SK-N-SH (cell line): ENCODE measurements at regions not wholly inside any gene's neighbourhood (a gene's known extent, or its start where the extent isn't known, plus 50 kb on each side); places are given as distances from the start of the nearest gene placed in this dataset.

Experiments used
- CTCF ChIA-PET: fragments of 300-600, 350-600 bp; formaldehyde crosslinking; extraction: SDS; loops from one replicate; lab custom pipeline; 2021; lab: Yijun Ruan, JAX
- POLR2A ChIA-PET: fragments of 350-600 bp; sonication (Branson Sonifier 250); formaldehyde crosslinking; extraction: SDS; loops from one replicate; lab custom pipeline; 2020; ENCODE audit warnings: antibody characterized with exemption, inconsistent platforms; lab: Yijun Ruan, JAX
- DNase-seq: peaks from one replicate; pipeline ENCODE4 v3.0.0; 2012
- H2AFZ ChIP-seq: fragments of 200-600 bp; sonication (generic); 2 replicates; pipeline ENCODE4 v1.8.1; 2016; ENCODE audit warnings: antibody characterized with exemption, mild to moderate bottlenecking, low read depth
- H3F3A ChIP-seq: fragments of 200-600 bp; sonication (generic); replicated peaks from 2 replicates; pipeline ENCODE3; 2016; ENCODE audit warnings: antibody characterized with exemption, mild to moderate bottlenecking; ENCODE audit not compliant: insufficient read depth
- H3K27ac ChIP-seq, 2 experiments: fragments of 200-500 bp in 1 of 2; fragments of 200-600 bp in 1 of 2; sonication (Bioruptor generic) in 1 of 2; sonication (generic), shearing (Covaris generic) in 1 of 2; 2 replicates each; pipeline versions ENCODE4 v1.5.1 to v1.6.1; 2014 to 2016; ENCODE audit warnings: low read depth in 2 of 2, inconsistent platforms in 1 of 2, low read length in 1 of 2, mild to moderate bottlenecking in 1 of 2, mixed read lengths in 1 of 2
- H3K27me3 ChIP-seq: fragments of 200-600 bp; sonication (generic), shearing (Covaris generic); 2 replicates; pipeline ENCODE4 v1.6.1; 2016; ENCODE audit warnings: mixed run types; ENCODE audit not compliant: insufficient read depth
- H3K36me3 ChIP-seq, 2 experiments: fragments of 200-500 bp in 1 of 2; fragments of 200-600 bp in 1 of 2; sonication (Bioruptor generic) in 1 of 2; sonication (generic) in 1 of 2; replicated peaks in 1 of 2; 2 replicates each; pipeline versions ENCODE3 to v1.5.1; 2014 to 2016; ENCODE audit warnings: low read length in 1 of 2, mild to moderate bottlenecking in 1 of 2; ENCODE audit not compliant: insufficient read depth in 2 of 2, control insufficient read depth in 1 of 2
- H3K4me1 ChIP-seq, 2 experiments: fragments of 200-500 bp in 1 of 2; fragments of 200-600 bp in 1 of 2; sonication (Bioruptor generic) in 1 of 2; sonication (generic), shearing (Covaris generic) in 1 of 2; 2 replicates each; pipeline versions ENCODE4 v1.5.1 to v1.6.1; 2014 to 2016; ENCODE audit warnings: low read depth in 1 of 2, low read length in 1 of 2, mixed run types in 1 of 2; ENCODE audit not compliant: insufficient read depth in 2 of 2, control insufficient read depth in 1 of 2
- H3K4me2 ChIP-seq: fragments of 200-600 bp; sonication (generic), shearing (Covaris generic); 2 replicates; pipeline ENCODE4 v1.6.1; 2017; ENCODE audit warnings: mixed run types
- H3K4me3 ChIP-seq, 2 experiments: fragments of 200-500 bp in 1 of 2; fragments of 200-600 bp in 1 of 2; sonication (Bioruptor generic) in 1 of 2; sonication (generic), shearing (Covaris generic) in 1 of 2; 2 replicates each; pipeline versions ENCODE4 v1.5.1 to v1.8.1; 2014 to 2016; ENCODE audit warnings: low read depth in 2 of 2, inconsistent platforms in 1 of 2, low read length in 1 of 2, mild to moderate bottlenecking in 1 of 2, mixed read lengths in 1 of 2, moderate library complexity in 1 of 2
- H3K79me2 ChIP-seq: fragments of 200-600 bp; sonication (generic); 2 replicates; pipeline ENCODE4 v1.8.1; 2017; ENCODE audit warnings: mild to moderate bottlenecking; ENCODE audit not compliant: insufficient read depth
- H3K9ac ChIP-seq: fragments of 200-600 bp; sonication (generic); 2 replicates; pipeline ENCODE4 v1.6.1; 2017; ENCODE audit warnings: mixed run types
- H3K9me2 ChIP-seq: fragments of 200-600 bp; sonication (generic); 2 replicates; pipeline ENCODE4 v1.6.1; 2017; ENCODE audit warnings: mixed run types
- H3K9me3 ChIP-seq: fragments of 200-600 bp; sonication (generic); 2 replicates; pipeline ENCODE4 v1.6.1; 2017; ENCODE audit warnings: mixed run types, mild to moderate bottlenecking, moderate library complexity
- H4K20me1 ChIP-seq: fragments of 200-600 bp; sonication (generic); 2 replicates; pipeline ENCODE4 v1.6.1; 2017; ENCODE audit warnings: mild to moderate bottlenecking, mixed run types; ENCODE audit not compliant: insufficient read depth
- CHD2 ChIP-seq: fragments of 150-350 bp; IDR thresholded peaks from 2 replicates; pipeline ENCODE4 v1.6.1; 2018; ENCODE audit warnings: low read length; ENCODE audit not compliant: partially characterized antibody
- ELF1 ChIP-seq: IDR thresholded peaks from 2 replicates; pipeline ENCODE4 v1.4.0; 2012
- EP300 ChIP-seq, 2 experiments: IDR thresholded peaks; 2 replicates each; pipeline versions ENCODE4 v1.4.0 to v1.6.1; 2012; ENCODE audit warnings: borderline replicate concordance in 1 of 2, low read depth in 1 of 2, low read length in 1 of 2
- EZH2phosphoT487 ChIP-seq: fragments of 200-600 bp; sonication (generic); IDR thresholded peaks from 2 replicates; pipeline ENCODE4 v1.6.1; 2017; ENCODE audit warnings: low read depth, mixed run types, mild to moderate bottlenecking, antibody characterized with exemption, moderate library complexity, borderline replicate concordance
- FOSL2 ChIP-seq: IDR thresholded peaks from 2 replicates; pipeline ENCODE4 v1.4.0; 2012; ENCODE audit warnings: low read depth, mild to moderate bottlenecking, moderate library complexity, borderline replicate concordance
- FOXJ3 ChIP-seq: sonication (generic); formaldehyde crosslinking; IDR thresholded peaks from 2 replicates; pipeline ENCODE4 v1.5.1; 2020; ENCODE audit warnings: mild to moderate bottlenecking, missing genetic modification reagents
- FOXM1 ChIP-seq: IDR thresholded peaks from 2 replicates; pipeline ENCODE4 v1.4.0; 2012; ENCODE audit warnings: low read depth, mild to moderate bottlenecking
- MXI1 ChIP-seq: IDR thresholded peaks from 2 replicates; pipeline ENCODE4 v1.6.1; 2012; ENCODE audit warnings: mild to moderate bottlenecking, low read depth, low read length, improper control_type of control experiment
- NFIC ChIP-seq: IDR thresholded peaks from 2 replicates; pipeline ENCODE4 v1.4.0; 2012; ENCODE audit warnings: borderline replicate concordance
- NRF1 ChIP-seq: IDR thresholded peaks from 2 replicates; pipeline ENCODE4 v1.6.1; 2012; ENCODE audit warnings: low read depth, mild to moderate bottlenecking, low read length
- POLR2AphosphoS5 ChIP-seq: IDR thresholded peaks from 2 replicates; pipeline ENCODE4 v1.6.1; 2012; ENCODE audit warnings: low read depth, low read length
- RXRA ChIP-seq: IDR thresholded peaks from 2 replicates; pipeline ENCODE4 v1.4.0; 2012; ENCODE audit warnings: low read depth, mild to moderate bottlenecking, borderline replicate concordance
- TEAD4 ChIP-seq: IDR thresholded peaks from 2 replicates; pipeline ENCODE4 v1.4.0; 2012; ENCODE audit warnings: mild to moderate bottlenecking, borderline replicate concordance; ENCODE audit not compliant: insufficient read depth
- USF1 ChIP-seq: IDR thresholded peaks from 2 replicates; pipeline ENCODE4 v1.4.0; 2012; ENCODE audit warnings: low read depth, borderline replicate concordance
- WGBS: methylation state at CpG from one replicate; pipeline ENCODE4 v1.1.6; 2017; ENCODE audit warnings: low lambda C conversion rate; 5-methylcytosine and 5-hydroxymethylcytosine counted together
- TF ChIP-seq, protein P1 (sequence below): IDR thresholded peaks from 2 replicates; pipeline ENCODE4 v1.4.0; 2012; ENCODE audit warnings: low read depth, borderline replicate concordance
- TF ChIP-seq, protein P2 (sequence below): fragments of 150-350 bp; IDR thresholded peaks from 2 replicates; pipeline ENCODE4 v1.6.1; 2016; ENCODE audit warnings: mild to moderate bottlenecking, low read depth, low read length
- TF ChIP-seq, protein P3 (sequence below): IDR thresholded peaks from 2 replicates; pipeline ENCODE4 v1.6.1; 2012; ENCODE audit warnings: mild to moderate bottlenecking, low read depth, low read length, moderate library complexity

DNA sequence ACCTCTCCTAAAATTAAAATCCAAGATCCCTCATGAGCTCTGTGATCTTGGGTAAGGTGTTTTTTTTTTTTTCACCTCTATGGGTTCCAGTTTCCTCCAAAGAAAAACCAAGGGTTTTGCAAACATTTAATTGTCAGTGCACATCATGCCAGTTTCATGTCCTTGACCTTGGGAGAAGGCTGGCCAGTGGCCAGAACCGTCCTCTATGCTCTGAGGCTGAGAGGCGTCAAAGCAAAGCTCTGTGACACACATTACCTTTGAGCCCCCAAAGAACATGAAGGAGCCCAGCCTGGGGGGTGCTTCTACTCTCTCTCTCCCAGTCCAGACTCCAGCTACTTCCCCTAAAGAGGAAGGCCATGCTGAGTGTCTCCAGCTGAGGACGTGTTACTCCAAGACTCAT is 145.5 kb upstream of the TMEM132C start:
- 16% methylated on average over 3 of the region's 3 CpGs for WGBS
- H3K79me2 ChIP-seq: no peaks in the 10 kb centered on the region
- H3K27ac ChIP-seq: no peak overlapping the region
- H3K36me3 ChIP-seq: no peaks in the 10 kb centered on the region
- H3K9ac ChIP-seq: no peak overlapping the region
- DNase-seq: no peak
- no peaks in the 10 kb centered on the region for H3F3A ChIP-seq
- H3K4me3 ChIP-seq: no peak overlapping the region
- TF ChIP-seq MXI1 (no peak), FOXM1 (no peak), USF1 (no peak), FOSL2 (no peak), EZH2phosphoT487 (no peak), ELF1 (no peak), EP300 (IDR thresholded peaks at IDR 0.05; ENCODE audit: borderline replicate concordance in 1 of 2, low read depth in 1 of 2, low read length in 1 of 2) (no peak), FOXJ3 (no peak), NFIC (no peak), POLR2AphosphoS5 (no peak), RXRA (no peak)
- TF ChIP-seq, protein P1, sequence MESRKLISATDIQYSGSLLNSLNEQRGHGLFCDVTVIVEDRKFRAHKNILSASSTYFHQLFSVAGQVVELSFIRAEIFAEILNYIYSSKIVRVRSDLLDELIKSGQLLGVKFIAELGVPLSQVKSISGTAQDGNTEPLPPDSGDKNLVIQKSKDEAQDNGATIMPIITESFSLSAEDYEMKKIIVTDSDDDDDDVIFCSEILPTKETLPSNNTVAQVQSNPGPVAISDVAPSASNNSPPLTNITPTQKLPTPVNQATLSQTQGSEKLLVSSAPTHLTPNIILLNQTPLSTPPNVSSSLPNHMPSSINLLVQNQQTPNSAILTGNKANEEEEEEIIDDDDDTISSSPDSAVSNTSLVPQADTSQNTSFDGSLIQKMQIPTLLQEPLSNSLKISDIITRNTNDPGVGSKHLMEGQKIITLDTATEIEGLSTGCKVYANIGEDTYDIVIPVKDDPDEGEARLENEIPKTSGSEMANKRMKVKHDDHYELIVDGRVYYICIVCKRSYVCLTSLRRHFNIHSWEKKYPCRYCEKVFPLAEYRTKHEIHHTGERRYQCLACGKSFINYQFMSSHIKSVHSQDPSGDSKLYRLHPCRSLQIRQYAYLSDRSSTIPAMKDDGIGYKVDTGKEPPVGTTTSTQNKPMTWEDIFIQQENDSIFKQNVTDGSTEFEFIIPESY: no peak
- TF ChIP-seq, protein P2, sequence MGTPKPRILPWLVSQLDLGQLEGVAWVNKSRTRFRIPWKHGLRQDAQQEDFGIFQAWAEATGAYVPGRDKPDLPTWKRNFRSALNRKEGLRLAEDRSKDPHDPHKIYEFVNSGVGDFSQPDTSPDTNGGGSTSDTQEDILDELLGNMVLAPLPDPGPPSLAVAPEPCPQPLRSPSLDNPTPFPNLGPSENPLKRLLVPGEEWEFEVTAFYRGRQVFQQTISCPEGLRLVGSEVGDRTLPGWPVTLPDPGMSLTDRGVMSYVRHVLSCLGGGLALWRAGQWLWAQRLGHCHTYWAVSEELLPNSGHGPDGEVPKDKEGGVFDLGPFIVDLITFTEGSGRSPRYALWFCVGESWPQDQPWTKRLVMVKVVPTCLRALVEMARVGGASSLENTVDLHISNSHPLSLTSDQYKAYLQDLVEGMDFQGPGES: no peak
- TF ChIP-seq, all 33 proteins: peak for 0
- POLR2A ChIA-PET: interaction anchor here (0.6 kb wide), 1 partner anchor 16 kb away, joined by 4 read pairs; no protein-coding TSS in a partner anchor
- H4K20me1 ChIP-seq: no peaks in the 10 kb centered on the region
- H3K4me2 ChIP-seq: no peak overlapping the region
- H2AFZ ChIP-seq: no peak overlapping the region
- H3K9me2 ChIP-seq: no peaks in the 10 kb centered on the region
- H3K9me3 ChIP-seq: 0 out of 2 replicates have a peak, but pooled peaks cover 3% of the 10 kb centered on the region
- H3K27me3 ChIP-seq: no peaks in the 10 kb centered on the region
- CTCF ChIA-PET: interaction anchor here (1.5 kb wide), 1 partner anchor 138 kb away, joined by 4 read pairs; no protein-coding TSS in a partner anchor
- H3K4me1 ChIP-seq: no peaks in the 10 kb centered on the region; a peak in 1 of 4 replicates

GRCh38 chr12:128123096-128123495 is 143.9 kb upstream of the TMEM132C start:
- Histone ChIP-seq H3K79me2 (no peaks in the 10 kb centered on the region), H4K20me1 (no peaks in the 10 kb centered on the region), H3K36me3 (no peaks in the 10 kb centered on the region), H3K4me3 (no peak overlapping the region), H3K4me1 (no peaks in the 10 kb centered on the region), H3K27ac (no peak overlapping the region), H3K9ac (no peak overlapping the region), H3K9me3 (0 out of 2 replicates have a peak, but pooled peaks cover 3% of the 10 kb centered on the region), H3K27me3 (no peaks in the 10 kb centered on the region), H2AFZ (no peak overlapping the region), H3F3A (no peaks in the 10 kb centered on the region), H3K4me2 (no peak overlapping the region), H3K9me2 (no peaks in the 10 kb centered on the region)
- POLR2A ChIA-PET: no interaction called here
- TF ChIP-seq NRF1 (no peak), RXRA (no peak), CHD2 (no peak), TEAD4 (no peak), EP300 (IDR thresholded peaks at IDR 0.05; ENCODE audit: borderline replicate concordance in 1 of 2, low read depth in 1 of 2, low read length in 1 of 2) (no peak), FOSL2 (no peak), FOXJ3 (no peak), USF1 (no peak)
- TF ChIP-seq, protein P3, sequence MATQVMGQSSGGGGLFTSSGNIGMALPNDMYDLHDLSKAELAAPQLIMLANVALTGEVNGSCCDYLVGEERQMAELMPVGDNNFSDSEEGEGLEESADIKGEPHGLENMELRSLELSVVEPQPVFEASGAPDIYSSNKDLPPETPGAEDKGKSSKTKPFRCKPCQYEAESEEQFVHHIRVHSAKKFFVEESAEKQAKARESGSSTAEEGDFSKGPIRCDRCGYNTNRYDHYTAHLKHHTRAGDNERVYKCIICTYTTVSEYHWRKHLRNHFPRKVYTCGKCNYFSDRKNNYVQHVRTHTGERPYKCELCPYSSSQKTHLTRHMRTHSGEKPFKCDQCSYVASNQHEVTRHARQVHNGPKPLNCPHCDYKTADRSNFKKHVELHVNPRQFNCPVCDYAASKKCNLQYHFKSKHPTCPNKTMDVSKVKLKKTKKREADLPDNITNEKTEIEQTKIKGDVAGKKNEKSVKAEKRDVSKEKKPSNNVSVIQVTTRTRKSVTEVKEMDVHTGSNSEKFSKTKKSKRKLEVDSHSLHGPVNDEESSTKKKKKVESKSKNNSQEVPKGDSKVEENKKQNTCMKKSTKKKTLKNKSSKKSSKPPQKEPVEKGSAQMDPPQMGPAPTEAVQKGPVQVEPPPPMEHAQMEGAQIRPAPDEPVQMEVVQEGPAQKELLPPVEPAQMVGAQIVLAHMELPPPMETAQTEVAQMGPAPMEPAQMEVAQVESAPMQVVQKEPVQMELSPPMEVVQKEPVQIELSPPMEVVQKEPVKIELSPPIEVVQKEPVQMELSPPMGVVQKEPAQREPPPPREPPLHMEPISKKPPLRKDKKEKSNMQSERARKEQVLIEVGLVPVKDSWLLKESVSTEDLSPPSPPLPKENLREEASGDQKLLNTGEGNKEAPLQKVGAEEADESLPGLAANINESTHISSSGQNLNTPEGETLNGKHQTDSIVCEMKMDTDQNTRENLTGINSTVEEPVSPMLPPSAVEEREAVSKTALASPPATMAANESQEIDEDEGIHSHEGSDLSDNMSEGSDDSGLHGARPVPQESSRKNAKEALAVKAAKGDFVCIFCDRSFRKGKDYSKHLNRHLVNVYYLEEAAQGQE: no peak
- CTCF ChIA-PET: no interaction called here
- 44% methylated on average over 8 of the region's 8 CpGs for WGBS
- DNase-seq: no peak
